Lung (tissue), 11 donors: ENCODE measurements at regions not wholly inside any gene's neighbourhood (a gene's known extent, or its start where the extent isn't known, plus 50 kb on each side); places are given as distances from the start of the nearest gene placed in this dataset.

ENCODE experiments used
- ATAC-seq: fragments of 200-7000 bp; cut with Tn5 transposase; one replicate; pipeline ENCODE4 v1.9.1; 2020; ENCODE audit warnings: moderate number of reproducible peaks; ENCODE audit not compliant: insufficient read depth, low FRiP score
- DNase-seq, 3 donors: peaks; one replicate each; pipeline ENCODE4 v3.0.0-alpha.2; 2013 to 2017
- H3K27ac ChIP-seq, 2 donors: one replicate each; pipeline ENCODE4 v1.5.1; 2013; ENCODE audit warnings: mild to moderate bottlenecking in 2 of 2, moderate library complexity in 2 of 2, control low read depth in 1 of 2, inconsistent platforms in 1 of 2, low read depth in 1 of 2, low read length in 1 of 2
- H3K27me3 ChIP-seq, 3 donors: one replicate each; pipeline ENCODE4 v1.5.1; 2013; ENCODE audit warnings: low read length in 2 of 3; ENCODE audit not compliant: control insufficient read depth in 3 of 3, insufficient read depth in 3 of 3
- H3K36me3 ChIP-seq, 4 donors: one replicate each; pipeline ENCODE4 v1.5.1; 2013; ENCODE audit warnings: low read length in 4 of 4, mild to moderate bottlenecking in 1 of 4, moderate library complexity in 1 of 4; ENCODE audit not compliant: control insufficient read depth in 4 of 4, insufficient read depth in 4 of 4
- H3K4me1 ChIP-seq, 5 donors: one replicate each; pipeline ENCODE4 v1.5.1; 2013; ENCODE audit warnings: low read length in 5 of 5, mild to moderate bottlenecking in 2 of 5, moderate library complexity in 1 of 5; ENCODE audit not compliant: control insufficient read depth in 5 of 5, insufficient read depth in 5 of 5
- H3K4me3 ChIP-seq: one replicate; pipeline ENCODE4 v1.5.1; 2013; ENCODE audit warnings: mild to moderate bottlenecking, control low read depth, moderate library complexity
- H3K9ac ChIP-seq, 2 donors: one replicate each; pipeline ENCODE4 v1.5.1; 2013; ENCODE audit warnings: low read length in 2 of 2, control low read depth in 1 of 2; ENCODE audit not compliant: insufficient read depth in 1 of 2
- H3K9me3 ChIP-seq, 4 donors: one replicate each; pipeline ENCODE4 v1.5.1; 2013; ENCODE audit warnings: low read length in 3 of 4, mild to moderate bottlenecking in 1 of 4, moderate library complexity in 1 of 4; ENCODE audit not compliant: control insufficient read depth in 4 of 4, insufficient read depth in 3 of 4
- whole genome bisulfite sequencing, 2 donors: extraction: QIAGEN DNeasy Blood & Tissue Kit; methylation state at CpG; one replicate each; pipeline ENCODE4 v1.1.7; 2013; 5-methylcytosine and 5-hydroxymethylcytosine counted together
- TF ChIP-seq, protein P1 (sequence below): IDR thresholded peaks from 2 replicates; pipeline ENCODE4 v1.5.1; 2012; ENCODE audit warnings: mild to moderate bottlenecking; ENCODE audit errors: control extremely low read depth, extremely low read depth
- donor health status: control.
- donor health status: control.
- donor health status: Bipolar disorder and iron deficiency.
- donor health status: healthy.
- donor health status: DM: yes; HTN: yes; CAD: no.

DNA sequence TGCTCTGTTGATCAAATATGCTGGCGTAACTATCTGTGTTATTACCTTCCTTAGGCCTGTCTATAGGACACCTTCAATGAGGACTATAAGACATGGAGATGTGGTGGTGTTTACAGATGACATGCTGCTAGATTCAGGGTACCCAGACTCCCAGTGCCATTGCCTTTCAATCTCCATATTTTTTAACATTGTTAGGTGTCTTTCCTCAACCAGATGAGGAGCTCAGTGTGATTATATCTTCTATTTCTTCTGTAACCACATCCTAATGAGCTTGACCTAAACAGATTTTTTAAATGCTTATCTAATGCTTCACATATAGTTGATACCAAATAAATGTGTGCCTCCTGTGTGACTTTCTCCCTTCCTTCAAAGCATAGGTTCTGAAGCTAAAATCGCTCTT is 730.1 kb upstream of the NR2F2 start:
- Histone ChIP-seq H3K9me3 (peaks cover 0 to 6% (median 0%) of the 10 kb centered on the region in 4 donors), H3K4me3 (no peak overlapping the region), H3K9ac (no peak overlapping the region), H3K36me3 (no peaks in the 10 kb centered on the region), H3K27me3 (no peaks in the 10 kb centered on the region), H3K27ac (no peak overlapping the region), H3K4me1 (peaks cover 0 to 45% (median 0%) of the 10 kb centered on the region in 5 donors)
- 90 to 92% methylated on average over 2 of the region's 2 CpGs for WGBS, 2 donors
- TF ChIP-seq, protein P1, sequence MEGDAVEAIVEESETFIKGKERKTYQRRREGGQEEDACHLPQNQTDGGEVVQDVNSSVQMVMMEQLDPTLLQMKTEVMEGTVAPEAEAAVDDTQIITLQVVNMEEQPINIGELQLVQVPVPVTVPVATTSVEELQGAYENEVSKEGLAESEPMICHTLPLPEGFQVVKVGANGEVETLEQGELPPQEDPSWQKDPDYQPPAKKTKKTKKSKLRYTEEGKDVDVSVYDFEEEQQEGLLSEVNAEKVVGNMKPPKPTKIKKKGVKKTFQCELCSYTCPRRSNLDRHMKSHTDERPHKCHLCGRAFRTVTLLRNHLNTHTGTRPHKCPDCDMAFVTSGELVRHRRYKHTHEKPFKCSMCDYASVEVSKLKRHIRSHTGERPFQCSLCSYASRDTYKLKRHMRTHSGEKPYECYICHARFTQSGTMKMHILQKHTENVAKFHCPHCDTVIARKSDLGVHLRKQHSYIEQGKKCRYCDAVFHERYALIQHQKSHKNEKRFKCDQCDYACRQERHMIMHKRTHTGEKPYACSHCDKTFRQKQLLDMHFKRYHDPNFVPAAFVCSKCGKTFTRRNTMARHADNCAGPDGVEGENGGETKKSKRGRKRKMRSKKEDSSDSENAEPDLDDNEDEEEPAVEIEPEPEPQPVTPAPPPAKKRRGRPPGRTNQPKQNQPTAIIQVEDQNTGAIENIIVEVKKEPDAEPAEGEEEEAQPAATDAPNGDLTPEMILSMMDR = no peak
- ATAC-seq (no peak), DNase-seq (no peak)

- Histone ChIP-seq H3K9ac (no peak overlapping the region), H3K9me3 (peaks cover 0 to 6% (median 0%) of the 10 kb centered on the region in 4 donors), H3K4me1 (peaks cover 0 to 50% (median 0%) of the 10 kb centered on the region in 5 donors), H3K27ac (no peak overlapping the region), H3K27me3 (no peaks in the 10 kb centered on the region), H3K36me3 (no peaks in the 10 kb centered on the region), H3K4me3 (no peak overlapping the region)
- ATAC-seq = no peak
- DNase-seq = no peak
- 91 to 95% methylated on average over 3 of the region's 3 CpGs for WGBS, 2 donors
- TF ChIP-seq, protein P1 = no peak
These were observed 729.6 kb upstream of the NR2F2 start for GRCh38 chr15:95600884-95601283.

GRCh38 chr15:95601525-95601924 is 729.0 kb upstream of the NR2F2 start:
- no peak for ATAC-seq
- H3K4me3 ChIP-seq = no peak overlapping the region
- H3K27me3 ChIP-seq = no peaks in the 10 kb centered on the region
- TF ChIP-seq, protein P1 = no peak
- H3K36me3 ChIP-seq = no peaks in the 10 kb centered on the region
- H3K9ac ChIP-seq = no peak overlapping the region
- H3K9me3 ChIP-seq = peaks cover 0 to 6% (median 0%) of the 10 kb centered on the region in 4 donors
- 91 to 95% methylated on average over 5 of the region's 5 CpGs for WGBS, 2 donors
- H3K27ac ChIP-seq = no peak overlapping the region
- peaks cover 0 to 49% (median 0%) of the 10 kb centered on the region in 5 donors for H3K4me1 ChIP-seq
- DNase-seq = no peak

DNA sequence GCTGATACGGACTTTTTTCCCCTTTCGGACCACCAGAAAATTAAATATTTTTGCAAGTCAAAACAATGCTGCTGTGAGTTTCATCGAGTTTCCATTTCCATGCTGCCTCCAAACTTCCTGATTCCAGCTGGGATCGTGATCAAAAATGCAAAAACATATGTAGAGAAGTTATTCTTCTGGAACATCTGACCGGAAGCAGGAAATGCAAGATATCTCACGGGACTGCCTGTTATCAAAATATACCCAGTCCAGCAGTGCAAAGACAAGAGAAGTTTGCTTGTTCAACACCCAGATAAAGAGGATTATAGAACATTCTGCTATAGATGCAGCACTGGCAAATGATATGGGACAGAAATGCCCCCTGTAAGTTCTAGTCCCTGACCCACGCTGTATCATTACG is 726.7 kb upstream of the NR2F2 start:
- TF ChIP-seq, protein P1 = no peak
- peak in 2 of 3 donors; percentile 70 to 77 for DNase-seq
- Histone ChIP-seq H3K27me3 (no peaks in the 10 kb centered on the region), H3K4me3 (no peak overlapping the region), H3K4me1 (peaks cover 0 to 27% (median 0%) of the 10 kb centered on the region in 5 donors), H3K9me3 (peaks cover 0 to 6% (median 0%) of the 10 kb centered on the region in 4 donors), H3K36me3 (no peaks in the 10 kb centered on the region), H3K9ac (no peak overlapping the region), H3K27ac (peak overlapping the region in 1 of 2 donors; percentile 60)
- ATAC-seq = no peak
- WGBS, 2 donors = 59 to 69% methylated on average over 8 of the region's 8 CpGs
